ENCODE measurements at regions not wholly inside any gene's neighbourhood (a gene's known extent, or its start where the extent isn't known, plus 50 kb on each side); places are given as distances from the start of the nearest gene placed in this dataset.

DNA sequence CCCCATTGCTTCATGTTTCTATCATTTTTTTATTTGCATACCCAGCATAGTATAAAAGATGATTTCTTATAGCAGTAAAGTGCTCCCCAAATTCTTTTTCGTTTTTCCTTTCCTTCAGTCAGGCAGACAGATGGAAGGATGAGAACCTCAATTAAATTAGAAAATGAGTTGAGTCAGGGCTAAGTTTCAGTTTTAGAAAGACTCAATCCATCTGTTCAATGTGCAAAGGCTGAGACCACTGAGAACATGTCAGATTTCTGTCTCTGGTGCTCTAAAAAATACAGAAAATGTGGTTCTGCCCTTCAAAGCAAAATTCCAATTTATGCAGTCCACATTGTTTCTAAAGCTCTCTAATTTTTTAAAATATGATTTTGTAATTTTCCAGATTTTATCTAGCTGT lies 257.6 kb upstream of the HS3ST5 start:
- no peak for TF ChIP-seq CTCF (IDR thresholded peaks at IDR 0.05; ENCODE audit: extremely low read depth in 1 of 2, insufficient read depth in 1 of 2, low read depth in 1 of 2, low read length in 2 of 2)
- no peak for TF ChIP-seq MAX (IDR thresholded peaks at IDR 0.05; ENCODE audit: insufficient read depth, insufficient read length)
- no peak for TF ChIP-seq POLR2A (IDR thresholded peaks at IDR 0.05; ENCODE audit: low read depth, low read length)
- TF ChIP-seq EZH2 (IDR thresholded peaks at IDR 0.05; ENCODE audit: borderline replicate concordance, low read depth, low read length, severe bottlenecking) = no peak
- no peak for TF ChIP-seq POLR2AphosphoS5 (IDR thresholded peaks at IDR 0.05; ENCODE audit: insufficient read depth, low read depth, low read length)
- no peak for TF ChIP-seq FOS (IDR thresholded peaks at IDR 0.05; ENCODE audit: borderline replicate concordance, insufficient read depth, low read length)
- TF ChIP-seq GATA2 (IDR thresholded peaks at IDR 0.05; ENCODE audit: insufficient read depth, insufficient read length, low read depth, low read length) = no peak
- no peak for TF ChIP-seq JUN (IDR thresholded peaks at IDR 0.05; ENCODE audit: borderline replicate concordance, insufficient read depth, insufficient read length, low read depth)
